WTC11 (cell line): ENCODE measurements at regions not wholly inside any gene's neighbourhood (a gene's known extent, or its start where the extent isn't known, plus 50 kb on each side); places are given as distances from the start of the nearest gene placed in this dataset.
"Not testable (repeated sequence)": the region's sequence is repeated elsewhere in the genome, so short reads cannot be mapped to it uniquely, and the experiment has no call there.

Source experiments
- ATAC-seq: fragments of 200-7000 bp; cut with Tn5 transposase; 2 replicates; pipeline ENCODE4 v1.10.0; 2021; ENCODE audit warnings: mild to moderate bottlenecking, moderate library complexity
- CTCF ChIA-PET: fragments of 300-600 bp; sonication (Branson Sonifier 250); formaldehyde crosslinking; loops from one replicate; lab custom pipeline; 2021; ENCODE audit warnings: antibody characterized with exemption; lab: Charles Lee
- POLR2A ChIA-PET: fragments of 350-600 bp; sonication (Branson Sonifier 250); formaldehyde crosslinking; loops from one replicate; lab custom pipeline; 2021; ENCODE audit warnings: antibody characterized with exemption; lab: Charles Lee
- DNase-seq: peaks from one replicate; pipeline ENCODE4 v3.0.0; 2021; ENCODE audit warnings: low spot score
- H3K27ac Mint-ChIP-seq: 2 replicates; pipeline ENCODE4 v1.8.0; 2021; ENCODE audit warnings: mixed read lengths
- H3K27me3 Mint-ChIP-seq: 2 replicates; pipeline ENCODE4 v1.8.0; 2021; ENCODE audit warnings: low read depth, mild to moderate bottlenecking, moderate library complexity, mixed read lengths
- H3K36me3 Mint-ChIP-seq: 2 replicates; pipeline ENCODE4 v1.8.0; 2021; ENCODE audit warnings: mixed read lengths
- H3K4me1 Mint-ChIP-seq: 2 replicates; pipeline ENCODE4 v1.8.0; 2022; ENCODE audit warnings: mixed read lengths
- H3K4me3 Mint-ChIP-seq: 2 replicates; pipeline ENCODE4 v1.8.0; 2021; ENCODE audit warnings: mild to moderate bottlenecking, moderate library complexity, mixed read lengths
- H3K9me3 Mint-ChIP-seq: 2 replicates; pipeline ENCODE4 v1.8.0; 2021; ENCODE audit warnings: mixed read lengths
- ATF3 ChIP-seq: sonication (generic); formaldehyde crosslinking; conservative IDR thresholded peaks from 2 replicates; pipeline ENCODE4 v1.8.1; 2022; ENCODE audit warnings: mild to moderate bottlenecking, missing genetic modification reagents
- CBFB ChIP-seq: sonication (generic); formaldehyde crosslinking; IDR thresholded peaks from 2 replicates; pipeline ENCODE4 v1.8.1; 2022; ENCODE audit warnings: mild to moderate bottlenecking, low read depth, missing genetic modification reagents
- CREB1 ChIP-seq: sonication (generic); formaldehyde crosslinking; IDR thresholded peaks from 2 replicates; pipeline ENCODE4 v1.8.0; 2023; ENCODE audit warnings: mild to moderate bottlenecking, missing genetic modification reagents
- CTCF ChIP-seq: fragments of 200-600 bp; IDR thresholded peaks from 2 replicates; pipeline ENCODE4 v1.8.0; 2022; ENCODE audit warnings: antibody characterized with exemption
- FOXJ3 ChIP-seq: sonication (generic); formaldehyde crosslinking; IDR thresholded peaks from 2 replicates; pipeline ENCODE4 v1.9.0; 2021; ENCODE audit warnings: missing genetic modification reagents, mild to moderate bottlenecking, borderline replicate concordance
- FOXK1 ChIP-seq: sonication (generic); formaldehyde crosslinking; IDR thresholded peaks from 2 replicates; pipeline ENCODE4 v1.8.0; 2022; ENCODE audit warnings: mild to moderate bottlenecking, moderate library complexity, missing genetic modification reagents
- GABPB1 ChIP-seq: sonication (generic); formaldehyde crosslinking; IDR thresholded peaks from 2 replicates; pipeline ENCODE4 v1.8.1; 2023; ENCODE audit warnings: mild to moderate bottlenecking, missing genetic modification reagents
- GTF2I ChIP-seq: fragments of 250-450 bp; sonication (Bioruptor Pico); conservative IDR thresholded peaks from 2 replicates; pipeline ENCODE4 v1.4.0; 2021; ENCODE audit warnings: mild to moderate bottlenecking
- SOX15 ChIP-seq: fragments of 250-450 bp; sonication (Bioruptor Pico); IDR thresholded peaks from 2 replicates; pipeline ENCODE4 v1.9.0; 2021; ENCODE audit warnings: mild to moderate bottlenecking
- TCF7 ChIP-seq: sonication (generic); formaldehyde crosslinking; IDR thresholded peaks from 2 replicates; pipeline ENCODE4 v1.8.0; 2022; ENCODE audit warnings: mild to moderate bottlenecking, low read depth, missing genetic modification reagents, moderate library complexity
- TEAD1 ChIP-seq: sonication (generic); formaldehyde crosslinking; IDR thresholded peaks from 2 replicates; pipeline ENCODE4 v1.8.0; 2022; ENCODE audit warnings: mild to moderate bottlenecking, missing genetic modification reagents
- TP53 ChIP-seq: sonication (generic); formaldehyde crosslinking; IDR thresholded peaks from 2 replicates; pipeline ENCODE4 v1.8.1; 2023; ENCODE audit warnings: mild to moderate bottlenecking, missing genetic modification reagents
- ZNF317 ChIP-seq: sonication (generic); formaldehyde crosslinking; IDR thresholded peaks from 2 replicates; pipeline ENCODE4 v1.8.1; 2023; ENCODE audit warnings: low read depth, mild to moderate bottlenecking, moderate library complexity, missing genetic modification reagents, borderline replicate concordance
- ZNF423 ChIP-seq: fragments of 250-450 bp; sonication (Bioruptor Pico); IDR thresholded peaks from 2 replicates; pipeline ENCODE4 v2.1.2; 2022; ENCODE audit warnings: mild to moderate bottlenecking, moderate library complexity
- TF ChIP-seq, protein P1 (sequence below): fragments of 250-450 bp; sonication (Bioruptor Pico); IDR thresholded peaks from 2 replicates; pipeline ENCODE4 v2.1.2; 2022; ENCODE audit warnings: mild to moderate bottlenecking, moderate library complexity
- TF ChIP-seq, protein P2 (sequence below): fragments of 250-450 bp; sonication (Bioruptor Pico); IDR thresholded peaks from 2 replicates; pipeline ENCODE4 v1.8.0; 2021; ENCODE audit warnings: mild to moderate bottlenecking
- TF ChIP-seq, protein P3 (sequence below): sonication (generic); formaldehyde crosslinking; IDR thresholded peaks from 2 replicates; pipeline ENCODE4 v1.8.1; 2022; ENCODE audit warnings: mild to moderate bottlenecking, moderate library complexity, missing genetic modification reagents
- TF ChIP-seq, protein P4 (sequence below): sonication (generic); formaldehyde crosslinking; IDR thresholded peaks from 2 replicates; pipeline ENCODE4 v1.8.1; 2022; ENCODE audit warnings: mild to moderate bottlenecking, missing genetic modification reagents, moderate library complexity, borderline replicate concordance
- TF ChIP-seq, protein P5 (sequence below): fragments of 250-450 bp; sonication (Bioruptor Pico); IDR thresholded peaks from 2 replicates; pipeline ENCODE4 v1.9.0; 2021; ENCODE audit warnings: mild to moderate bottlenecking, borderline replicate concordance

- peaks cover 20% of the 10 kb centered on the region for H3K36me3 Mint-ChIP-seq
- no peak overlapping the region for H3K4me3 Mint-ChIP-seq
- ChIA-PET POLR2A (no interaction called here), CTCF (no interaction called here)
- H3K9me3 Mint-ChIP-seq = peaks cover 32% of the 10 kb centered on the region
- no peak overlapping the region for H3K27ac Mint-ChIP-seq
- TF ChIP-seq ZNF423 (CRISPR knock-in tag) (no peak), TCF7 (CRISPR knock-in tag) (no peak), SOX15 (CRISPR knock-in tag) (no peak), TP53 (CRISPR knock-in tag) (no peak), FOXK1 (CRISPR knock-in tag) (no peak), GABPB1 (no peak), CBFB (CRISPR knock-in tag) (no peak)
- TF ChIP-seq, protein P1, sequence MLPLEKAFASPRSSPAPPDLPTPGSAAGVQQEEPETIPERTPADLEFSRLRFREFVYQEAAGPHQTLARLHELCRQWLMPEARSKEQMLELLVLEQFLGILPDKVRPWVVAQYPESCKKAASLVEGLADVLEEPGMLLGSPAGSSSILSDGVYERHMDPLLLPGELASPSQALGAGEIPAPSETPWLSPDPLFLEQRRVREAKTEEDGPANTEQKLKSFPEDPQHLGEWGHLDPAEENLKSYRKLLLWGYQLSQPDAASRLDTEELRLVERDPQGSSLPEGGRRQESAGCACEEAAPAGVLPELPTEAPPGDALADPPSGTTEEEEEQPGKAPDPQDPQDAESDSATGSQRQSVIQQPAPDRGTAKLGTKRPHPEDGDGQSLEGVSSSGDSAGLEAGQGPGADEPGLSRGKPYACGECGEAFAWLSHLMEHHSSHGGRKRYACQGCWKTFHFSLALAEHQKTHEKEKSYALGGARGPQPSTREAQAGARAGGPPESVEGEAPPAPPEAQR (CRISPR knock-in tag) = no peak
- TF ChIP-seq, protein P2, sequence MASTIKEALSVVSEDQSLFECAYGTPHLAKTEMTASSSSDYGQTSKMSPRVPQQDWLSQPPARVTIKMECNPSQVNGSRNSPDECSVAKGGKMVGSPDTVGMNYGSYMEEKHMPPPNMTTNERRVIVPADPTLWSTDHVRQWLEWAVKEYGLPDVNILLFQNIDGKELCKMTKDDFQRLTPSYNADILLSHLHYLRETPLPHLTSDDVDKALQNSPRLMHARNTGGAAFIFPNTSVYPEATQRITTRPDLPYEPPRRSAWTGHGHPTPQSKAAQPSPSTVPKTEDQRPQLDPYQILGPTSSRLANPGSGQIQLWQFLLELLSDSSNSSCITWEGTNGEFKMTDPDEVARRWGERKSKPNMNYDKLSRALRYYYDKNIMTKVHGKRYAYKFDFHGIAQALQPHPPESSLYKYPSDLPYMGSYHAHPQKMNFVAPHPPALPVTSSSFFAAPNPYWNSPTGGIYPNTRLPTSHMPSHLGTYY (CRISPR knock-in tag) = no peak
- TF ChIP-seq, protein P3, sequence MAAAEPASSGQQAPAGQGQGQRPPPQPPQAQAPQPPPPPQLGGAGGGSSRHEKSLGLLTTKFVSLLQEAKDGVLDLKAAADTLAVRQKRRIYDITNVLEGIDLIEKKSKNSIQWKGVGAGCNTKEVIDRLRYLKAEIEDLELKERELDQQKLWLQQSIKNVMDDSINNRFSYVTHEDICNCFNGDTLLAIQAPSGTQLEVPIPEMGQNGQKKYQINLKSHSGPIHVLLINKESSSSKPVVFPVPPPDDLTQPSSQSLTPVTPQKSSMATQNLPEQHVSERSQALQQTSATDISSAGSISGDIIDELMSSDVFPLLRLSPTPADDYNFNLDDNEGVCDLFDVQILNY (CRISPR knock-in tag) = no peak
- no peaks in the 10 kb centered on the region; the same call in 1 of the 2 replicates for H3K27me3 Mint-ChIP-seq
- no peak for DNase-seq
- ATAC-seq = no peak
- H3K4me1 Mint-ChIP-seq = peaks cover 18% of the 10 kb centered on the region
Observed at GRCh38 chr4:30117433-30117832, 602.7 kb upstream of the PCDH7 start.

DNA sequence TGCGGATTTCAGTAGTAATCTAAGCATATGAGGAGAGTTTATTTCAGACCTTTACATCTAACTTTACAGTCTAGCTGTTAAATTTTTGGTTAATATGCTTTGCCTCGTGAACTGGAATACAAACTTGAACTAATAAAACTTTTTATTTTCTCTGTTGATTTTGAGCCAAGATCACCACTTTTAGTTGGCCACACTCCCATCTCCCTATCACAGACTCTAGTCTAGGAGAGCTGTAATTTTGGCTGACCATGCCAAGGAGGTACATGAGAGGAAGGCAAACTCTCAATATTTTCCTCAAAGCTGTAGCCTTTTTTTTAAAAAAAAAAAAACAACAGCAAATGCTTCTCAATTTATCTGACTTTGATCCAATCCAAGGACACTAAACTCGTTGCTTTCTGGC lies 597.5 kb upstream of the PCDH7 start:
- ATAC-seq = no peak

DNA sequence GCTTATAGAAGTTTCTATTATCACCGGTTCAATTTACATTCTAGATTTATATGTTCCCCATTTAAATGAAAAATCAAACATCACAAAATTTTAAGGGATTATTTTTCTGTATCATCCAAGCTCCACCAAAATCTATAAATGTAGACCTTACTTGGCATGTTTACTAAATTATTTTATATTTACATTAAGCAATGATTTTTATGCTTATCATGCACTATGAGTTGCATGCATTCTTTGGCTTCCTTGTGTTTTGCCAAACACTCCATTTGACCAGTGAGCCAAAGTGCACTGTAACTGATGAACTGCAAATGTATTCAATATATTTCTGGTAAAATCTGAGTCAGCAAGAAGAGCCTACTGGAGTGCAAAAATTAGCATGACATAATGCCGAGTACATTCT lies 595.5 kb upstream of the PCDH7 start:
- H3K27me3 Mint-ChIP-seq, H3K9me3 Mint-ChIP-seq, H3K4me1 Mint-ChIP-seq, H3K27ac Mint-ChIP-seq, POLR2A ChIA-PET, H3K36me3 Mint-ChIP-seq, H3K4me3 Mint-ChIP-seq, ATAC-seq, CTCF ChIA-PET, DNase-seq: not testable (repeated sequence)

More for the DNA sequence above, 597.5 kb upstream of the PCDH7 start:
- peaks cover 15% of the 10 kb centered on the region for H3K9me3 Mint-ChIP-seq
- no peak for DNase-seq
- TF ChIP-seq GTF2I (CRISPR knock-in tag) = no peak
- no peaks in the 10 kb centered on the region; the same call in 1 of the 2 replicates for H3K27me3 Mint-ChIP-seq
- CTCF ChIA-PET = no interaction called here
- H3K36me3 Mint-ChIP-seq = peaks cover 11% of the 10 kb centered on the region
- POLR2A ChIA-PET = no interaction called here
- H3K4me1 Mint-ChIP-seq = 0 out of 2 replicates have a peak, but pooled peaks cover 5% of the 10 kb centered on the region
- no peak overlapping the region for H3K27ac Mint-ChIP-seq
- no peak overlapping the region for H3K4me3 Mint-ChIP-seq

GRCh38 chr4:30125868-30126267 lies 594.3 kb upstream of the PCDH7 start:
- ATAC-seq = no peak
- Mint-ChIP-seq H3K4me1 (0 out of 2 replicates have a peak, but pooled peaks cover 3% of the 10 kb centered on the region), H3K27ac (no peak overlapping the region), H3K36me3 (no peaks in the 10 kb centered on the region), H3K4me3 (no peak overlapping the region), H3K27me3 (no peaks in the 10 kb centered on the region), H3K9me3 (no peaks in the 10 kb centered on the region)
- POLR2A ChIA-PET = no interaction called here
- DNase-seq = no peak
- CTCF ChIA-PET = no interaction called here
- no peak for TF ChIP-seq ATF3 (CRISPR knock-in tag)
- TF ChIP-seq, protein P4, sequence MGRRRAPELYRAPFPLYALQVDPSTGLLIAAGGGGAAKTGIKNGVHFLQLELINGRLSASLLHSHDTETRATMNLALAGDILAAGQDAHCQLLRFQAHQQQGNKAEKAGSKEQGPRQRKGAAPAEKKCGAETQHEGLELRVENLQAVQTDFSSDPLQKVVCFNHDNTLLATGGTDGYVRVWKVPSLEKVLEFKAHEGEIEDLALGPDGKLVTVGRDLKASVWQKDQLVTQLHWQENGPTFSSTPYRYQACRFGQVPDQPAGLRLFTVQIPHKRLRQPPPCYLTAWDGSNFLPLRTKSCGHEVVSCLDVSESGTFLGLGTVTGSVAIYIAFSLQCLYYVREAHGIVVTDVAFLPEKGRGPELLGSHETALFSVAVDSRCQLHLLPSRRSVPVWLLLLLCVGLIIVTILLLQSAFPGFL (CRISPR knock-in tag) = no peak
- no peak for TF ChIP-seq ZNF317 (CRISPR knock-in tag)
- TF ChIP-seq CREB1 = no peak
- TF ChIP-seq CTCF = no peak
- no peak for TF ChIP-seq TEAD1 (CRISPR knock-in tag)
- no peak for TF ChIP-seq FOXJ3 (CRISPR knock-in tag)
- TF ChIP-seq, protein P5, sequence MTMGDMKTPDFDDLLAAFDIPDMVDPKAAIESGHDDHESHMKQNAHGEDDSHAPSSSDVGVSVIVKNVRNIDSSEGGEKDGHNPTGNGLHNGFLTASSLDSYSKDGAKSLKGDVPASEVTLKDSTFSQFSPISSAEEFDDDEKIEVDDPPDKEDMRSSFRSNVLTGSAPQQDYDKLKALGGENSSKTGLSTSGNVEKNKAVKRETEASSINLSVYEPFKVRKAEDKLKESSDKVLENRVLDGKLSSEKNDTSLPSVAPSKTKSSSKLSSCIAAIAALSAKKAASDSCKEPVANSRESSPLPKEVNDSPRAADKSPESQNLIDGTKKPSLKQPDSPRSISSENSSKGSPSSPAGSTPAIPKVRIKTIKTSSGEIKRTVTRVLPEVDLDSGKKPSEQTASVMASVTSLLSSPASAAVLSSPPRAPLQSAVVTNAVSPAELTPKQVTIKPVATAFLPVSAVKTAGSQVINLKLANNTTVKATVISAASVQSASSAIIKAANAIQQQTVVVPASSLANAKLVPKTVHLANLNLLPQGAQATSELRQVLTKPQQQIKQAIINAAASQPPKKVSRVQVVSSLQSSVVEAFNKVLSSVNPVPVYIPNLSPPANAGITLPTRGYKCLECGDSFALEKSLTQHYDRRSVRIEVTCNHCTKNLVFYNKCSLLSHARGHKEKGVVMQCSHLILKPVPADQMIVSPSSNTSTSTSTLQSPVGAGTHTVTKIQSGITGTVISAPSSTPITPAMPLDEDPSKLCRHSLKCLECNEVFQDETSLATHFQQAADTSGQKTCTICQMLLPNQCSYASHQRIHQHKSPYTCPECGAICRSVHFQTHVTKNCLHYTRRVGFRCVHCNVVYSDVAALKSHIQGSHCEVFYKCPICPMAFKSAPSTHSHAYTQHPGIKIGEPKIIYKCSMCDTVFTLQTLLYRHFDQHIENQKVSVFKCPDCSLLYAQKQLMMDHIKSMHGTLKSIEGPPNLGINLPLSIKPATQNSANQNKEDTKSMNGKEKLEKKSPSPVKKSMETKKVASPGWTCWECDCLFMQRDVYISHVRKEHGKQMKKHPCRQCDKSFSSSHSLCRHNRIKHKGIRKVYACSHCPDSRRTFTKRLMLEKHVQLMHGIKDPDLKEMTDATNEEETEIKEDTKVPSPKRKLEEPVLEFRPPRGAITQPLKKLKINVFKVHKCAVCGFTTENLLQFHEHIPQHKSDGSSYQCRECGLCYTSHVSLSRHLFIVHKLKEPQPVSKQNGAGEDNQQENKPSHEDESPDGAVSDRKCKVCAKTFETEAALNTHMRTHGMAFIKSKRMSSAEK (CRISPR knock-in tag) = no peak
